Mucosa of rectum (tissue), 2 donors: ENCODE measurements at regions not wholly inside any gene's neighbourhood (a gene's known extent, or its start where the extent isn't known, plus 50 kb on each side); places are given as distances from the start of the nearest gene placed in this dataset.

ENCODE experiments used
- H3K27ac ChIP-seq, 2 donors: one replicate each; pipeline ENCODE4 v1.7.0; 2013; ENCODE audit warnings: inconsistent platforms in 2 of 2, low read depth in 2 of 2, low read length in 2 of 2
- H3K27me3 ChIP-seq, 2 donors: one replicate each; pipeline ENCODE4 v1.7.0; 2013; ENCODE audit warnings: low read length in 2 of 2; ENCODE audit not compliant: control insufficient read depth in 2 of 2, insufficient read depth in 2 of 2
- H3K36me3 ChIP-seq, 2 donors: one replicate each; pipeline ENCODE4 v1.7.0; 2013; ENCODE audit warnings: low read length in 2 of 2; ENCODE audit not compliant: control insufficient read depth in 2 of 2, insufficient read depth in 2 of 2
- H3K4me1 ChIP-seq, 2 donors: one replicate each; pipeline ENCODE4 v1.7.0; 2013; ENCODE audit warnings: low read length in 2 of 2, mild to moderate bottlenecking in 1 of 2; ENCODE audit not compliant: control insufficient read depth in 2 of 2, insufficient read depth in 2 of 2
- H3K4me3 ChIP-seq, 2 donors: one replicate each; pipeline ENCODE4 v1.7.0; 2013; ENCODE audit warnings: low read length in 2 of 2
- H3K9ac ChIP-seq, 2 donors: one replicate each; pipeline ENCODE4 v1.7.0; 2013; ENCODE audit warnings: low read length in 2 of 2, low read depth in 1 of 2, mild to moderate bottlenecking in 1 of 2
- H3K9me3 ChIP-seq, 2 donors: one replicate each; pipeline ENCODE4 v1.7.0; 2013; ENCODE audit warnings: low read length in 2 of 2; ENCODE audit not compliant: control insufficient read depth in 2 of 2
- donor health status: healthy.
- donor health status: Normal muscosa, but diverticular disease.

DNA sequence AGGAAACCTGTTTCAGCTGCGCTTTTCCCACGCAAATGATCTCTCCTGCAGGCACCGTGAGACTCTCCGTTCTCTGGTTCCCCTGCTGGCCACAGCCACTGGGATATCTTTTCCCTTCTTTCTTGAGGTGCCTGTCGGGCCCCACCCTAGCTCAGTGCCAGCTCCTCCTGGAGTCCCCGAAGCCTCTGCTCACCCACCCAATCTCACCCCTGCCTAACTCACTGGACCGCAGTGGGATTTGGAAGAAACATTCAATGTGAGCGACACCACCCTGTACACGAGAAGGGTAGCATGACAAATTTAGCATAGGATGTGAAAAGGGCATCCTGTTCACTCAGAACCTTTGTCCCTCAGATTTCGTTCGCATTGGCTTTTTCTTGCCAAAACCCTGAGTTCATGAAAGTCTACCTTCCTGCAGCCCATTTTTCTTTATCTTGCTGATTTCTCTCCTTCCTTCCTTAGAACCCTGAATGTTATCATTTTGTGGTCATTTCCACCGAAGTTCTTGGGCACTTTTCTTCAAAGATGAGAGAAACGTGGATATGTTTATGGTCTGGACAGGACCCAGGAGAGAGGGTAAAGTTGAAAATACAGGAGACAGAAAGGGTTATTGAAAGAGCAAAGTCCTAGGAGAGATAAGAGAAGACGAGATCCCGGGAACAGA lies 63.6 kb upstream of the ELK3 start:
- H3K27ac ChIP-seq = no peak overlapping the region
- H3K36me3 ChIP-seq = no peaks in the 10 kb centered on the region
- H3K9me3 ChIP-seq = no peaks in the 10 kb centered on the region
- H3K4me1 ChIP-seq = no peaks in the 10 kb centered on the region
- no peak overlapping the region for H3K9ac ChIP-seq
- no peak overlapping the region for H3K4me3 ChIP-seq
- H3K27me3 ChIP-seq = peaks cover 0 to 3% of the 10 kb centered on the region in 2 donors

GRCh38 chr12:96131230-96131788 lies 62.9 kb upstream of the ELK3 start:
- Histone ChIP-seq H3K4me3 (no peak overlapping the region), H3K27me3 (peaks cover 0 to 3% of the 10 kb centered on the region in 2 donors), H3K36me3 (no peaks in the 10 kb centered on the region), H3K9ac (no peak overlapping the region), H3K27ac (no peak overlapping the region), H3K4me1 (no peaks in the 10 kb centered on the region), H3K9me3 (no peaks in the 10 kb centered on the region)

- Histone ChIP-seq H3K9me3 (no peaks in the 10 kb centered on the region), H3K27me3 (peaks cover 0 to 3% of the 10 kb centered on the region in 2 donors), H3K36me3 (no peaks in the 10 kb centered on the region), H3K9ac (no peak overlapping the region), H3K27ac (no peak overlapping the region), H3K4me1 (no peaks in the 10 kb centered on the region), H3K4me3 (no peak overlapping the region)
Measured at GRCh38 chr12:96132819-96133218, 61.4 kb upstream of the ELK3 start.

GRCh38 chr12:96134200-96134599 lies 60.0 kb upstream of the ELK3 start:
- H3K4me1 ChIP-seq = no peaks in the 10 kb centered on the region
- peaks cover 0 to 3% of the 10 kb centered on the region in 2 donors for H3K27me3 ChIP-seq
- H3K36me3 ChIP-seq = no peaks in the 10 kb centered on the region
- H3K9me3 ChIP-seq = no peaks in the 10 kb centered on the region
- H3K4me3 ChIP-seq = no peak overlapping the region
- H3K9ac ChIP-seq = no peak overlapping the region
- no peak overlapping the region for H3K27ac ChIP-seq

DNA sequence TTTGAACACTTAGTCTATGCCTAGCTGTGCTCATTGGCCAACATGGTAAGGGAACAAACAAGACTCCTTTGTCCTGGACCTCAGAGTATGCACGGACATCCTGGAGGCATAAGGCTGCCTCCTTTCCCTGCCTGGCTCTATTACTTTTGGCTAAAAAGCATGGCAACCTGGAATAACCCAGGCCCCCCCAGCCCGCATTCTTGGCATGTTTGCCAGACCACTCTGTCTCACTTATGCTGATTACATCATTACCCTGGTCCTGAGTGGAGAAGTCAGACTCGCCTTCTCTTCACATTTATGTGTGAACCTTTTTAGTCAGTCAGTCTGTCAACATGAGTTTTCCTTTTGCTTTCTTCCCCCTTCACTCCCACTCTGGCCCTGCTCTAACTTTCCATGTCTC lies 58.0 kb upstream of the ELK3 start:
- no peaks in the 10 kb centered on the region for H3K9me3 ChIP-seq
- H3K4me3 ChIP-seq = no peak overlapping the region
- no peak overlapping the region for H3K27ac ChIP-seq
- no peaks in the 10 kb centered on the region for H3K4me1 ChIP-seq
- no peaks in the 10 kb centered on the region for H3K36me3 ChIP-seq
- H3K27me3 ChIP-seq = peaks cover 0 to 3% of the 10 kb centered on the region in 2 donors
- H3K9ac ChIP-seq = no peak overlapping the region

- H3K9me3 ChIP-seq = no peaks in the 10 kb centered on the region
- no peaks in the 10 kb centered on the region for H3K4me1 ChIP-seq
- H3K4me3 ChIP-seq = no peak overlapping the region
- H3K27ac ChIP-seq = no peak overlapping the region
- peaks cover 0 to under 1% of the 10 kb centered on the region in 2 donors for H3K27me3 ChIP-seq
- no peak overlapping the region for H3K9ac ChIP-seq
- no peaks in the 10 kb centered on the region for H3K36me3 ChIP-seq
Measured at GRCh38 chr12:96136725-96137378, 57.3 kb upstream of the ELK3 start.

- no peak overlapping the region for H3K4me3 ChIP-seq
- H3K4me1 ChIP-seq = no peaks in the 10 kb centered on the region
- no peaks in the 10 kb centered on the region for H3K36me3 ChIP-seq
- H3K27ac ChIP-seq = no peak overlapping the region
- H3K27me3 ChIP-seq = no peaks in the 10 kb centered on the region
- H3K9me3 ChIP-seq = no peaks in the 10 kb centered on the region
- H3K9ac ChIP-seq = no peak overlapping the region
Measured at GRCh38 chr12:96140174-96140573, 54.0 kb upstream of the ELK3 start.

- Histone ChIP-seq H3K27ac (no peak overlapping the region), H3K4me1 (no peaks in the 10 kb centered on the region), H3K36me3 (no peaks in the 10 kb centered on the region), H3K27me3 (no peaks in the 10 kb centered on the region), H3K4me3 (no peak overlapping the region), H3K9ac (no peak overlapping the region), H3K9me3 (no peaks in the 10 kb centered on the region)
Measured at GRCh38 chr12:96141216-96141912, 52.8 kb upstream of the ELK3 start.

- H3K36me3 ChIP-seq = no peaks in the 10 kb centered on the region
- no peaks in the 10 kb centered on the region for H3K27me3 ChIP-seq
- H3K4me3 ChIP-seq = no peak overlapping the region
- H3K9ac ChIP-seq = no peak overlapping the region
- no peaks in the 10 kb centered on the region for H3K4me1 ChIP-seq
- H3K27ac ChIP-seq = no peak overlapping the region
- no peaks in the 10 kb centered on the region for H3K9me3 ChIP-seq
Measured at GRCh38 chr12:96143392-96143791, 50.8 kb upstream of the ELK3 start.
